Suprapubic skin (tissue), 3 donors: ENCODE measurements at regions not wholly inside any gene's neighbourhood (a gene's known extent, or its start where the extent isn't known, plus 50 kb on each side); places are given as distances from the start of the nearest gene placed in this dataset.

Experiments used
- CTCF ChIP-seq, 2 donors: fragments of 200-600 bp in 1 of 2; fragments of 450-650 bp in 1 of 2; sonication (generic) in 1 of 2; IDR thresholded peaks; one replicate each; pipeline ENCODE4 v1.5.1; 2016 to 2019; ENCODE audit warnings: antibody characterized with exemption in 2 of 2, mild to moderate bottlenecking in 1 of 2, moderate library complexity in 1 of 2
- POLR2A ChIP-seq, 2 donors: fragments of 450-650 bp; IDR thresholded peaks; one replicate each; pipeline ENCODE4 v1.6.1; 2017; ENCODE audit warnings: antibody characterized with exemption in 2 of 2, mild to moderate bottlenecking in 2 of 2, moderate library complexity in 2 of 2

DNA sequence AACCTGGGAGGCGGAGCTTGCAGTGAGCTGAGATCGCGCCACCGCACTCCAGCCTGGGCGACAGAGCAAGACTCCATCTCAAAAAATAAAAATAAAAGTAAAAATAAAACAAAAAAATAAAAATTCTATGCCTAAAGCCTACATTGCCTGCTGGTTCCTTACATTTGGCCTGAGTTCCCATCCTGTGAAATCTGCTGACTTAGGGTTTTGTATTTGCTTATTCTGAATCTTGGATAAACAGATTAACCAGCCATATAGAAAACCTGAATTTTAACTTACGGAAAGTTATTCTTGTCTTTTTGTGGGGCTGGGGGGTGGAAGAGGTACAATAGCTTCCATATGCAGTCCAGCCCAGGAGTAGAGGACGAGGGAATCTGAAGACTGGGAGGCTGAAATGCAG, 73.7 kb upstream of the UMPS start:
- TF ChIP-seq CTCF (IDR thresholded peaks at IDR 0.05) (no peak), POLR2A (IDR thresholded peaks at IDR 0.05) (no peak)
